WTC11 (cell line): ENCODE measurements at regions not wholly inside any gene's neighbourhood (a gene's known extent, or its start where the extent isn't known, plus 50 kb on each side); places are given as distances from the start of the nearest gene placed in this dataset.

Experiments used
- CREM ChIP-seq: sonication (generic); formaldehyde crosslinking; IDR thresholded peaks from 2 replicates; pipeline ENCODE4 v1.8.1; 2022; ENCODE audit warnings: mild to moderate bottlenecking, missing genetic modification reagents, moderate library complexity
- FOXJ3 ChIP-seq: sonication (generic); formaldehyde crosslinking; IDR thresholded peaks from 2 replicates; pipeline ENCODE4 v1.9.0; 2021; ENCODE audit warnings: missing genetic modification reagents, mild to moderate bottlenecking, borderline replicate concordance
- NR1H2 ChIP-seq: sonication (generic); formaldehyde crosslinking; IDR thresholded peaks from 2 replicates; pipeline ENCODE4 v1.9.0; 2021; ENCODE audit warnings: mild to moderate bottlenecking, moderate library complexity, missing genetic modification reagents
- TCF7 ChIP-seq: sonication (generic); formaldehyde crosslinking; IDR thresholded peaks from 2 replicates; pipeline ENCODE4 v1.8.0; 2022; ENCODE audit warnings: mild to moderate bottlenecking, low read depth, missing genetic modification reagents, moderate library complexity
- ZNF671 ChIP-seq: fragments of 250-450 bp; sonication (Bioruptor Pico); IDR thresholded peaks from 2 replicates; pipeline ENCODE4 v1.8.0; 2021; ENCODE audit warnings: mild to moderate bottlenecking
- TF ChIP-seq, protein P1 (sequence below): sonication (generic); formaldehyde crosslinking; IDR thresholded peaks from 2 replicates; pipeline ENCODE4 v1.8.1; 2023; ENCODE audit warnings: mild to moderate bottlenecking, missing genetic modification reagents, moderate library complexity
- TF ChIP-seq, protein P2 (sequence below): fragments of 200-600 bp; IDR thresholded peaks from 2 replicates; pipeline ENCODE4 v1.8.0; 2022; ENCODE audit warnings: antibody characterized with exemption
- TF ChIP-seq, protein P3 (sequence below): sonication (generic); formaldehyde crosslinking; IDR thresholded peaks from 2 replicates; pipeline ENCODE4 v1.8.1; 2022; ENCODE audit warnings: low read depth, missing genetic modification reagents, borderline replicate concordance
- TF ChIP-seq, protein P4 (sequence below): sonication (generic); formaldehyde crosslinking; IDR thresholded peaks from 2 replicates; pipeline ENCODE4 v1.8.0; 2022; ENCODE audit warnings: mild to moderate bottlenecking, missing genetic modification reagents

DNA sequence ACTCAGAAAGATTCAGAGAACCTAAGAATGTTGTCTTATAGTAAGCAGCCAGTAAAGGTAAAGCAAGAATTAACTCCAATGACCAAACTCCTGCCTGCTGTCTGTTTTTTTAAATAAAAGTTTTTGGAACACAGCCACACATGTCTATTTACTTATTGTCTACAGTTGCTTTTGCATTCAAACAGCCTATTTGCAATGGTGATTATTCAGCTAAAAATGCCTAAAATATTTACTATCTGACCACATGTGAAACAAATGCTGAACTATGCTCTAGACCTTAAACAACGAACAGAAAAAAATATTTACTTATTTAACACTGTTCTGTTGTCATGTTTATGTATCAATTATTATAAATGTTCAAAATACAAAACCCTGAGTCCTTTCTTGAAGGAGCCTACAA lies 1246.6 kb downstream of the FAM181B start:
- TF ChIP-seq, protein P1, sequence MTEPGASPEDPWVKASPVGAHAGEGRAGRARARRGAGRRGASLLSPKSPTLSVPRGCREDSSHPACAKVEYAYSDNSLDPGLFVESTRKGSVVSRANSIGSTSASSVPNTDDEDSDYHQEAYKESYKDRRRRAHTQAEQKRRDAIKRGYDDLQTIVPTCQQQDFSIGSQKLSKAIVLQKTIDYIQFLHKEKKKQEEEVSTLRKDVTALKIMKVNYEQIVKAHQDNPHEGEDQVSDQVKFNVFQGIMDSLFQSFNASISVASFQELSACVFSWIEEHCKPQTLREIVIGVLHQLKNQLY, result no peak
- no peak for TF ChIP-seq TCF7 (CRISPR knock-in tag)
- TF ChIP-seq, protein P2, sequence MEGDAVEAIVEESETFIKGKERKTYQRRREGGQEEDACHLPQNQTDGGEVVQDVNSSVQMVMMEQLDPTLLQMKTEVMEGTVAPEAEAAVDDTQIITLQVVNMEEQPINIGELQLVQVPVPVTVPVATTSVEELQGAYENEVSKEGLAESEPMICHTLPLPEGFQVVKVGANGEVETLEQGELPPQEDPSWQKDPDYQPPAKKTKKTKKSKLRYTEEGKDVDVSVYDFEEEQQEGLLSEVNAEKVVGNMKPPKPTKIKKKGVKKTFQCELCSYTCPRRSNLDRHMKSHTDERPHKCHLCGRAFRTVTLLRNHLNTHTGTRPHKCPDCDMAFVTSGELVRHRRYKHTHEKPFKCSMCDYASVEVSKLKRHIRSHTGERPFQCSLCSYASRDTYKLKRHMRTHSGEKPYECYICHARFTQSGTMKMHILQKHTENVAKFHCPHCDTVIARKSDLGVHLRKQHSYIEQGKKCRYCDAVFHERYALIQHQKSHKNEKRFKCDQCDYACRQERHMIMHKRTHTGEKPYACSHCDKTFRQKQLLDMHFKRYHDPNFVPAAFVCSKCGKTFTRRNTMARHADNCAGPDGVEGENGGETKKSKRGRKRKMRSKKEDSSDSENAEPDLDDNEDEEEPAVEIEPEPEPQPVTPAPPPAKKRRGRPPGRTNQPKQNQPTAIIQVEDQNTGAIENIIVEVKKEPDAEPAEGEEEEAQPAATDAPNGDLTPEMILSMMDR, result no peak
- TF ChIP-seq FOXJ3 (CRISPR knock-in tag), result no peak
- TF ChIP-seq, protein P3, sequence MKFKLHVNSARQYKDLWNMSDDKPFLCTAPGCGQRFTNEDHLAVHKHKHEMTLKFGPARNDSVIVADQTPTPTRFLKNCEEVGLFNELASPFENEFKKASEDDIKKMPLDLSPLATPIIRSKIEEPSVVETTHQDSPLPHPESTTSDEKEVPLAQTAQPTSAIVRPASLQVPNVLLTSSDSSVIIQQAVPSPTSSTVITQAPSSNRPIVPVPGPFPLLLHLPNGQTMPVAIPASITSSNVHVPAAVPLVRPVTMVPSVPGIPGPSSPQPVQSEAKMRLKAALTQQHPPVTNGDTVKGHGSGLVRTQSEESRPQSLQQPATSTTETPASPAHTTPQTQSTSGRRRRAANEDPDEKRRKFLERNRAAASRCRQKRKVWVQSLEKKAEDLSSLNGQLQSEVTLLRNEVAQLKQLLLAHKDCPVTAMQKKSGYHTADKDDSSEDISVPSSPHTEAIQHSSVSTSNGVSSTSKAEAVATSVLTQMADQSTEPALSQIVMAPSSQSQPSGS (CRISPR knock-in tag), result no peak
- no peak for TF ChIP-seq ZNF671 (CRISPR knock-in tag)
- TF ChIP-seq CREM (CRISPR knock-in tag), result no peak
- TF ChIP-seq NR1H2 (CRISPR knock-in tag), result no peak
- TF ChIP-seq, protein P4, sequence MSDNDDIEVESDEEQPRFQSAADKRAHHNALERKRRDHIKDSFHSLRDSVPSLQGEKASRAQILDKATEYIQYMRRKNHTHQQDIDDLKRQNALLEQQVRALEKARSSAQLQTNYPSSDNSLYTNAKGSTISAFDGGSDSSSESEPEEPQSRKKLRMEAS, result no peak
